Smooth muscle cell (in vitro differentiated cells): ENCODE measurements at regions not wholly inside any gene's neighbourhood (a gene's known extent, or its start where the extent isn't known, plus 50 kb on each side); places are given as distances from the start of the nearest gene placed in this dataset.

Experiments used
- DNase-seq: peaks from one replicate; lab custom pipeline; 2025; ENCODE audit not compliant: unreplicated experiment; lab: John Stamatoyannopoulos, UW
- H2AFZ ChIP-seq: fragments of 200-600 bp; sonication (generic); 2 replicates; pipeline ENCODE4 v1.6.0; 2016; ENCODE audit warnings: antibody characterized with exemption, low read depth, mild to moderate bottlenecking
- H3F3A ChIP-seq: fragments of 200-600 bp; sonication (generic); 2 replicates; pipeline ENCODE4 v1.6.0; 2017; ENCODE audit warnings: antibody characterized with exemption, low read depth
- H3K27ac ChIP-seq: fragments of 200-600 bp; sonication (generic); 2 replicates; pipeline ENCODE4 v1.5.1; 2016; ENCODE audit warnings: low read depth, mild to moderate bottlenecking
- H3K27me3 ChIP-seq: fragments of 200-600 bp; sonication (generic); 2 replicates; pipeline ENCODE4 v1.6.1; 2016; ENCODE audit warnings: low read depth, mild to moderate bottlenecking
- H3K36me3 ChIP-seq: fragments of 200-600 bp; sonication (generic); 2 replicates; pipeline ENCODE4 v1.5.1; 2016; ENCODE audit warnings: low read depth
- H3K4me1 ChIP-seq: fragments of 200-600 bp; sonication (generic); 2 replicates; pipeline ENCODE4 v1.5.1; 2016; ENCODE audit warnings: low read depth
- H3K4me2 ChIP-seq: fragments of 200-600 bp; sonication (generic); 2 replicates; pipeline ENCODE4 v1.6.0; 2016; ENCODE audit warnings: mild to moderate bottlenecking
- H3K4me3 ChIP-seq: fragments of 200-600 bp; sonication (generic); 2 replicates; pipeline ENCODE4 v1.5.1; 2016; ENCODE audit warnings: mild to moderate bottlenecking
- H3K79me2 ChIP-seq: fragments of 200-600 bp; sonication (generic); 2 replicates; pipeline ENCODE4 v1.6.0; 2016; ENCODE audit warnings: low read depth, mild to moderate bottlenecking
- H3K9ac ChIP-seq: fragments of 200-600 bp; sonication (generic); 2 replicates; pipeline ENCODE4 v1.6.0; 2016; ENCODE audit warnings: low read depth
- H3K9me3 ChIP-seq: fragments of 200-600 bp; sonication (generic); replicated peaks from 2 replicates; pipeline ENCODE4 v1.5.1; 2016; ENCODE audit warnings: low read depth
- H4K20me1 ChIP-seq: fragments of 200-600 bp; sonication (generic); 2 replicates; pipeline ENCODE4 v1.6.0; 2016; ENCODE audit warnings: low read depth
- WGBS: methylation state at CpG from one replicate; pipeline ENCODE4 v1.1.7; 2016; ENCODE audit warnings: low lambda C conversion rate; 5-methylcytosine and 5-hydroxymethylcytosine counted together
- TF ChIP-seq, protein P1 (sequence below): fragments of 200-600 bp; sonication (generic); IDR thresholded peaks from 2 replicates; pipeline ENCODE4 v1.5.1; 2017; ENCODE audit warnings: borderline replicate concordance, mild to moderate bottlenecking, antibody characterized with exemption; ENCODE audit not compliant: insufficient read depth, poor library complexity, severe bottlenecking

DNA sequence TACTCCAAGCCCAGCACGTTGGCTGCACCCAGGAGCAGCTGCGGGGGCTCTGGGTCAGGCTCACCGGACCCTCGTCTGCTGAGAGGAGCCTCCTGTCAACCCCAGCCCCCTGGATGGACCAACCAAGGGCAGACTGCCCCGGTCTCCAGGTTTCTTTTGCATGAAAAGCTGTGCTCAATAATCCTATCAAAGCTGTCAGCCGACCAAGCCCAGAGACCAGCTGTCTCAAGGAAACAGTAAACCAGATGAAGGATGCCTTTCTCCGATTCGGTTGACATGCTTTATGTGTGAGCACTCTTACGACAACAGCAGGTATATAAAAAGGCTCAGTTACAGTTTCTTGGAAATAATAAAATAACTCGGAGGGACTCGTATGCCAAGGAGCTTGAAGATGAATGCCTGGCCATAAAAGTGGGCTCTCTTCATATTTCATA lies 71.6 kb upstream of the BAIAP2L1 start:
- H3F3A ChIP-seq = no peaks in the 10 kb centered on the region
- no peak for DNase-seq

DNA sequence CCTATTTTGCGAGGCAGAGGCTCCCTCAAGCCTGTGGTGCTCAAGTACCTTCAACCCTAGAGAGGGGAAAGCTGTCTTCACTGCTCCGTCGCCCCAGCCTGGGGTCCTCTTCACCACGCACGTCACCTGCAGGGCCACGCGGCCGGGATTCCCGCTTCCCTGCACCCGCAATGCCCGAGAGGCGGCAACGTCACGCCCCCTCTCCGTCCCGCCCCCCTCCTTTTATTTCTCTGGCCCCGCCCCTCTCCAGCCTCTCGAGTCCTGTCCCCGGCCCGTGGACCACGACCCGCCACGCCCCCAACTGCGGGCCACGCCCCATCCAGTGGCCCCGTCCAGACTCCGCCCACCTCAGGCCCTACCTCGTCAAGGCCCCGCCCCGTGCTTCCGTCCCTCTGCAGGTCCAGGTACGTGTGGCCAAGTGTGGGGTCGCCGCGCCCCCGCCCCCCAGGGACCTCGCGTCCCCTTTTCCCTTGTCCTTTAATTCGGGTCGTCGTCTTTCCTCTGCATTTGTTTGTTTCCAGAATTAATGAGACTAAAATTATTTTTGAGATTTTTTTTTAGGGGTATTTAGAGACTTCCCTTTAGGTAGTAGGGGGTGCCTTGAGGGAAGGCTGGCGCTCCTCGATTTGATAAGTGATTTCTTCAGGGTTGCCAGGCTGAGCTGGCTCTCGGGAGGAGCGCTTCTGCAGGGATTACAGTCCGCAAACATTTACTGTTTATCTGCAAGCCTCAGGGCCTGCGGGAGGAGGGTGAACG lies 69.8 kb upstream of the BAIAP2L1 start:
- H3K4me2 ChIP-seq = peak overlapping the region; percentile 85
- DNase-seq = no peak
- WGBS = 12% methylated on average over 37 of the region's 48 CpGs
- H3F3A ChIP-seq = no peaks in the 10 kb centered on the region
- no peak overlapping the region for H3K9ac ChIP-seq
- H3K79me2 ChIP-seq = no peaks in the 10 kb centered on the region
- TF ChIP-seq, protein P1, sequence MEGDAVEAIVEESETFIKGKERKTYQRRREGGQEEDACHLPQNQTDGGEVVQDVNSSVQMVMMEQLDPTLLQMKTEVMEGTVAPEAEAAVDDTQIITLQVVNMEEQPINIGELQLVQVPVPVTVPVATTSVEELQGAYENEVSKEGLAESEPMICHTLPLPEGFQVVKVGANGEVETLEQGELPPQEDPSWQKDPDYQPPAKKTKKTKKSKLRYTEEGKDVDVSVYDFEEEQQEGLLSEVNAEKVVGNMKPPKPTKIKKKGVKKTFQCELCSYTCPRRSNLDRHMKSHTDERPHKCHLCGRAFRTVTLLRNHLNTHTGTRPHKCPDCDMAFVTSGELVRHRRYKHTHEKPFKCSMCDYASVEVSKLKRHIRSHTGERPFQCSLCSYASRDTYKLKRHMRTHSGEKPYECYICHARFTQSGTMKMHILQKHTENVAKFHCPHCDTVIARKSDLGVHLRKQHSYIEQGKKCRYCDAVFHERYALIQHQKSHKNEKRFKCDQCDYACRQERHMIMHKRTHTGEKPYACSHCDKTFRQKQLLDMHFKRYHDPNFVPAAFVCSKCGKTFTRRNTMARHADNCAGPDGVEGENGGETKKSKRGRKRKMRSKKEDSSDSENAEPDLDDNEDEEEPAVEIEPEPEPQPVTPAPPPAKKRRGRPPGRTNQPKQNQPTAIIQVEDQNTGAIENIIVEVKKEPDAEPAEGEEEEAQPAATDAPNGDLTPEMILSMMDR = no peak
- no peaks in the 10 kb centered on the region for H4K20me1 ChIP-seq
- H3K9me3 ChIP-seq = no peaks in the 10 kb centered on the region
- no peaks in the 10 kb centered on the region for H3K4me1 ChIP-seq
- no peaks in the 10 kb centered on the region for H3K36me3 ChIP-seq
- H2AFZ ChIP-seq = peak overlapping the region; percentile 41
- no peak overlapping the region for H3K27ac ChIP-seq
- peak overlapping the region; percentile 47 for H3K4me3 ChIP-seq
- H3K27me3 ChIP-seq = peaks cover 51% of the 10 kb centered on the region

More for the DNA sequence above, 71.6 kb upstream of the BAIAP2L1 start:
- WGBS = 81% methylated on average over 11 of the region's 11 CpGs
- H3K27ac ChIP-seq = no peak overlapping the region
- no peaks in the 10 kb centered on the region for H3K9me3 ChIP-seq
- H2AFZ ChIP-seq = no peak overlapping the region
- H3K9ac ChIP-seq = no peak overlapping the region
- peaks cover 51% of the 10 kb centered on the region for H3K27me3 ChIP-seq
- TF ChIP-seq, protein P1 = no peak
- H3K36me3 ChIP-seq = no peaks in the 10 kb centered on the region
- H3K4me3 ChIP-seq = no peak overlapping the region
- H3K79me2 ChIP-seq = no peaks in the 10 kb centered on the region
- H3K4me2 ChIP-seq = no peak overlapping the region
- no peaks in the 10 kb centered on the region for H4K20me1 ChIP-seq
- H3K4me1 ChIP-seq = no peaks in the 10 kb centered on the region

DNA sequence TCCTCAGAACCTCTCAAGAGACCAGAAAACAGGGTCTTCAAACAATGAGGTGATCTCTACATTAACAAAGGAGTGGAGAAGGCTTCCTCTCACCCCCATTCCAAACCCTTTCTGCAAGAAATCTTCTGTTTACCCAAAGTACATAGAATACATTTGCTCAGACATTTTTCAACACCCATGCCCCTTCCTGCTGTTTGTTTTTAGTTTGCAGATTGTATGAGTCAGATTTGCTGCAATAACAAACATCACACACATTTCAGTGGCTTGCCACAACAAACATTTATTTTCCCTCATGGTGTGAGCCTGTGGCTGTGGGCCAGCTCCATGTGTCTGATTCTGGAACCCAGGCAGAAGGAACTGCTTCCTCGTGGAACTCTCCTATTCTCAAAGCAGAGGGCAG lies 68.2 kb upstream of the BAIAP2L1 start:
- no peaks in the 10 kb centered on the region for H3K36me3 ChIP-seq
- peaks cover 51% of the 10 kb centered on the region for H3K27me3 ChIP-seq
- no peaks in the 10 kb centered on the region for H3F3A ChIP-seq
- no peak overlapping the region for H3K4me2 ChIP-seq
- H3K4me3 ChIP-seq = no peak overlapping the region
- H3K9ac ChIP-seq = no peak overlapping the region
- H3K4me1 ChIP-seq = no peaks in the 10 kb centered on the region
- no peak overlapping the region for H2AFZ ChIP-seq
- H3K79me2 ChIP-seq = no peaks in the 10 kb centered on the region
- H3K9me3 ChIP-seq = no peaks in the 10 kb centered on the region
- DNase-seq = no peak
- WGBS = 100% methylated on average over 1 of the region's 1 CpG
- H3K27ac ChIP-seq = no peak overlapping the region
- H4K20me1 ChIP-seq = no peaks in the 10 kb centered on the region
- TF ChIP-seq, protein P1 = no peak
